Adrenal gland (tissue), 5 donors: ENCODE measurements at regions not wholly inside any gene's neighbourhood (a gene's known extent, or its start where the extent isn't known, plus 50 kb on each side); places are given as distances from the start of the nearest gene placed in this dataset.

Source experiments
- CTCF ChIP-seq, 6 experiments: fragments of 450-650 bp in 4 of 6; fragments of 200-600 bp in 2 of 6; sonication (generic) in 1 of 6; IDR thresholded peaks; 1 replicate in 5 of 6; 2 replicates in 1 of 6; pipeline versions ENCODE4 v1.5.1 to v1.8.0; 2016 to 2021; ENCODE audit warnings: antibody characterized with exemption in 6 of 6, mild to moderate bottlenecking in 2 of 6, moderate library complexity in 1 of 6
- POLR2A ChIP-seq, 2 donors: fragments of 450-650 bp; IDR thresholded peaks; one replicate each; pipeline ENCODE4 v1.6.1; 2017; ENCODE audit warnings: antibody characterized with exemption in 2 of 2, mild to moderate bottlenecking in 2 of 2, moderate library complexity in 1 of 2
- donor health status: DM: no; HTN: no; CAD: no.

GRCh38 chrX:139008185-139008584, 296.7 kb upstream of the FGF13 start:
- TF ChIP-seq CTCF (IDR thresholded peaks at IDR 0.05) (no peak), POLR2A (IDR thresholded peaks at IDR 0.05) (no peak)
